Mesendoderm (in vitro differentiated cells): ENCODE measurements at regions not wholly inside any gene's neighbourhood (a gene's known extent, or its start where the extent isn't known, plus 50 kb on each side); places are given as distances from the start of the nearest gene placed in this dataset.

ENCODE experiments used
- DNase-seq: peaks from one replicate; pipeline ENCODE4 v3.0.0; 2013
- H2AK5ac ChIP-seq: 2 replicates; pipeline ENCODE4 v1.6.1; 2013; ENCODE audit warnings: low read length, inconsistent platforms
- H2BK120ac ChIP-seq: 2 replicates; pipeline ENCODE4 v1.6.1; 2013; ENCODE audit warnings: low read depth, mild to moderate bottlenecking, low read length, moderate library complexity, mixed read lengths
- H2BK15ac ChIP-seq: replicated peaks from 2 replicates; pipeline ENCODE4 v1.6.1; 2013; ENCODE audit warnings: low read depth, mild to moderate bottlenecking, moderate library complexity
- H2BK5ac ChIP-seq: 2 replicates; pipeline ENCODE4 v1.6.1; 2013; ENCODE audit warnings: low read length, inconsistent platforms
- H3K18ac ChIP-seq: 2 replicates; pipeline ENCODE4 v1.6.1; 2013; ENCODE audit warnings: mild to moderate bottlenecking, low read length, mixed read lengths
- H3K23ac ChIP-seq: one replicate; pipeline ENCODE4 v1.6.1; 2013; ENCODE audit warnings: low read length
- H3K27ac ChIP-seq: 2 replicates; pipeline ENCODE4 v1.5.1; 2013; ENCODE audit warnings: low read depth, mild to moderate bottlenecking, inconsistent platforms, low read length, moderate library complexity
- H3K27me3 ChIP-seq: 2 replicates; pipeline ENCODE4 v1.6.1; 2013; ENCODE audit warnings: low read length, control low read depth, mild to moderate bottlenecking, inconsistent platforms; ENCODE audit not compliant: insufficient read depth, poor library complexity
- H3K36me3 ChIP-seq: 2 replicates; pipeline ENCODE4 v1.6.1; 2013; ENCODE audit warnings: low read length, inconsistent platforms; ENCODE audit not compliant: control insufficient read depth, insufficient read depth
- H3K4ac ChIP-seq: one replicate; pipeline ENCODE4 v1.6.1; 2013; ENCODE audit warnings: low read depth, mild to moderate bottlenecking, low read length, moderate library complexity
- H3K4me1 ChIP-seq: 2 replicates; pipeline ENCODE4 v1.6.1; 2013; ENCODE audit warnings: low read depth, low read length, inconsistent platforms; ENCODE audit not compliant: control insufficient read depth
- H3K4me2 ChIP-seq: 2 replicates; pipeline ENCODE4 v1.6.1; 2013; ENCODE audit warnings: low read length
- H3K4me3 ChIP-seq: 2 replicates; pipeline ENCODE4 v1.5.1; 2013; ENCODE audit warnings: mild to moderate bottlenecking, low read length
- H3K56ac ChIP-seq: one replicate; pipeline ENCODE4 v1.6.1; 2013; ENCODE audit warnings: low read length
- H3K79me1 ChIP-seq: 2 replicates; pipeline ENCODE4 v1.6.1; 2013; ENCODE audit warnings: low read length, inconsistent platforms
- H3K79me2 ChIP-seq: 2 replicates; pipeline ENCODE4 v1.6.1; 2013; ENCODE audit warnings: mild to moderate bottlenecking, low read length; ENCODE audit not compliant: control insufficient read depth, insufficient read depth
- H3K9ac ChIP-seq: 2 replicates; pipeline ENCODE4 v1.6.1; 2013; ENCODE audit warnings: low read length, inconsistent platforms
- H4K5ac ChIP-seq: one replicate; pipeline ENCODE4 v1.6.1; 2013; ENCODE audit warnings: low read length
- H4K8ac ChIP-seq: one replicate; pipeline ENCODE4 v1.6.1; 2013; ENCODE audit warnings: low read depth, mild to moderate bottlenecking, control low read depth, low read length, moderate library complexity
- WGBS: extraction: QIAGEN DNeasy Blood & Tissue Kit; methylation state at CpG from one replicate; pipeline ENCODE4 v1.1.7; 2013; ENCODE audit warnings: low lambda C conversion rate, missing lambda C conversion rate; ENCODE audit not compliant: insufficient coverage; ENCODE audit errors: extremely low coverage; 5-methylcytosine and 5-hydroxymethylcytosine counted together

- WGBS = no CpG with 5 or more reads among the region's 2 CpGs
- Histone ChIP-seq H4K5ac (no peak overlapping the region), H3K79me1 (no peaks in the 10 kb centered on the region), H3K9ac (no peak overlapping the region), H3K4ac (no peak overlapping the region), H3K27ac (no peak overlapping the region), H3K27me3 (no peaks in the 10 kb centered on the region), H4K8ac (no peak overlapping the region), H3K4me2 (no peak overlapping the region), H3K4me1 (no peaks in the 10 kb centered on the region), H2BK15ac (no peak overlapping the region), H3K56ac (no peak overlapping the region), H2BK120ac (no peak overlapping the region), H3K18ac (no peak overlapping the region), H3K23ac (no peak overlapping the region), H3K4me3 (no peak overlapping the region), H2BK5ac (no peak overlapping the region), H3K79me2 (no peaks in the 10 kb centered on the region), H2AK5ac (no peak overlapping the region), H3K36me3 (no peaks in the 10 kb centered on the region)
- no peak for DNase-seq
Measured at GRCh38 chr2:153152036-153152435, 326.5 kb downstream of the RPRM start.

- Histone ChIP-seq H3K4me2 (no peak overlapping the region), H3K9ac (no peak overlapping the region), H2BK120ac (no peak overlapping the region), H3K79me2 (no peaks in the 10 kb centered on the region), H3K4me3 (no peak overlapping the region), H4K5ac (no peak overlapping the region), H3K23ac (no peak overlapping the region), H3K4me1 (no peaks in the 10 kb centered on the region), H3K27ac (no peak overlapping the region), H2BK15ac (no peak overlapping the region), H3K79me1 (no peaks in the 10 kb centered on the region), H3K56ac (no peak overlapping the region), H3K27me3 (no peaks in the 10 kb centered on the region), H3K4ac (no peak overlapping the region), H2BK5ac (no peak overlapping the region), H4K8ac (no peak overlapping the region), H2AK5ac (no peak overlapping the region), H3K36me3 (no peaks in the 10 kb centered on the region), H3K18ac (no peak overlapping the region)
- DNase-seq = no peak
- WGBS = no CpG with 5 or more reads among the region's 1 CpG
Measured at GRCh38 chr2:153145470-153145978, 333.0 kb downstream of the RPRM start.

- no peak for DNase-seq
- no peaks in the 10 kb centered on the region for H3K36me3 ChIP-seq
- H3K9ac ChIP-seq = no peak overlapping the region
Measured at GRCh38 chr2:153143540-153143939, 335.0 kb downstream of the RPRM start.

GRCh38 chr2:153140498-153140897 is 338.1 kb downstream of the RPRM start:
- Histone ChIP-seq H3K23ac (no peak overlapping the region), H3K18ac (no peak overlapping the region), H3K4me2 (no peak overlapping the region), H3K79me1 (no peaks in the 10 kb centered on the region), H3K79me2 (no peaks in the 10 kb centered on the region), H3K4ac (no peak overlapping the region), H3K4me3 (no peak overlapping the region), H4K5ac (no peak overlapping the region), H3K27ac (no peak overlapping the region), H3K56ac (no peak overlapping the region), H2AK5ac (no peak overlapping the region), H2BK15ac (no peak overlapping the region), H3K36me3 (no peaks in the 10 kb centered on the region), H3K4me1 (no peaks in the 10 kb centered on the region), H3K27me3 (no peaks in the 10 kb centered on the region), H4K8ac (no peak overlapping the region), H3K9ac (no peak overlapping the region), H2BK120ac (no peak overlapping the region), H2BK5ac (no peak overlapping the region)
- no peak for DNase-seq
- no CpG with 5 or more reads among the region's 1 CpG for WGBS

More at GRCh38 chr2:153143540-153143939, 335.0 kb downstream of the RPRM start:
- no peak overlapping the region for H3K23ac ChIP-seq
- H3K4me2 ChIP-seq = no peak overlapping the region
- H4K8ac ChIP-seq = no peak overlapping the region
- no peak overlapping the region for H3K4ac ChIP-seq
- H3K79me1 ChIP-seq = no peaks in the 10 kb centered on the region
- no peak overlapping the region for H2AK5ac ChIP-seq
- no peak overlapping the region for H2BK120ac ChIP-seq
- H3K4me1 ChIP-seq = no peaks in the 10 kb centered on the region
- H2BK15ac ChIP-seq = no peak overlapping the region
- no peak overlapping the region for H3K4me3 ChIP-seq
- H2BK5ac ChIP-seq = no peak overlapping the region
- H4K5ac ChIP-seq = no peak overlapping the region
- H3K79me2 ChIP-seq = no peaks in the 10 kb centered on the region
- no peak overlapping the region for H3K56ac ChIP-seq
- H3K27me3 ChIP-seq = no peaks in the 10 kb centered on the region
- WGBS = no CpG with 5 or more reads among the region's 2 CpGs
- no peak overlapping the region for H3K27ac ChIP-seq
- H3K18ac ChIP-seq = no peak overlapping the region

- H4K5ac ChIP-seq = no peak overlapping the region
- H3K4me2 ChIP-seq = no peak overlapping the region
- H2BK5ac ChIP-seq = no peak overlapping the region
- H2AK5ac ChIP-seq = no peak overlapping the region
- no peak overlapping the region for H3K4ac ChIP-seq
- H2BK120ac ChIP-seq = no peak overlapping the region
- H3K27ac ChIP-seq = no peak overlapping the region
- H3K56ac ChIP-seq = no peak overlapping the region
- H3K9ac ChIP-seq = no peak overlapping the region
- no peak overlapping the region for H3K18ac ChIP-seq
- no peak overlapping the region for H4K8ac ChIP-seq
- H3K36me3 ChIP-seq = no peaks in the 10 kb centered on the region
- no peaks in the 10 kb centered on the region for H3K4me1 ChIP-seq
- H3K23ac ChIP-seq = no peak overlapping the region
- H3K4me3 ChIP-seq = no peak overlapping the region
- no peaks in the 10 kb centered on the region for H3K79me2 ChIP-seq
- H2BK15ac ChIP-seq = no peak overlapping the region
- no CpG with 5 or more reads among the region's 2 CpGs for WGBS
- no peak for DNase-seq
- H3K27me3 ChIP-seq = no peaks in the 10 kb centered on the region
- H3K79me1 ChIP-seq = no peaks in the 10 kb centered on the region
Measured at GRCh38 chr2:153138651-153139375, 339.7 kb downstream of the RPRM start.

- no peak overlapping the region for H2BK120ac ChIP-seq
- H3K79me2 ChIP-seq = no peaks in the 10 kb centered on the region
- no peaks in the 10 kb centered on the region for H3K27me3 ChIP-seq
- no CpG with 5 or more reads among the region's 2 CpGs for WGBS
- DNase-seq = no peak
- H3K4me3 ChIP-seq = no peak overlapping the region
- no peak overlapping the region for H3K9ac ChIP-seq
- no peak overlapping the region for H2BK5ac ChIP-seq
- no peak overlapping the region for H3K27ac ChIP-seq
- H4K8ac ChIP-seq = no peak overlapping the region
- H3K4me2 ChIP-seq = no peak overlapping the region
- no peaks in the 10 kb centered on the region for H3K4me1 ChIP-seq
- no peaks in the 10 kb centered on the region for H3K36me3 ChIP-seq
- no peak overlapping the region for H4K5ac ChIP-seq
- no peak overlapping the region for H3K56ac ChIP-seq
- H3K4ac ChIP-seq = no peak overlapping the region
- H3K18ac ChIP-seq = no peak overlapping the region
- no peak overlapping the region for H3K23ac ChIP-seq
- no peaks in the 10 kb centered on the region for H3K79me1 ChIP-seq
- no peak overlapping the region for H2BK15ac ChIP-seq
- H2AK5ac ChIP-seq = no peak overlapping the region
Measured at GRCh38 chr2:153136216-153136615, 342.3 kb downstream of the RPRM start.
